ENCODE measurements at regions not wholly inside any gene's neighbourhood (a gene's known extent, or its start where the extent isn't known, plus 50 kb on each side); places are given as distances from the start of the nearest gene placed in this dataset.

GRCh38 chr5:34516166-34516565 is 140.0 kb upstream of the RAI14 start:
- H3K4me3 ChIP-seq, result no peak overlapping the region
- DNase-seq, result no peak
- no peaks in the 10 kb centered on the region for H3K4me1 ChIP-seq (ENCODE audit: low read depth)
- H3K9me3 ChIP-seq, result no peaks in the 10 kb centered on the region
- TF ChIP-seq CTCF (IDR thresholded peaks at IDR 0.05), result no peak
- no peak for ATAC-seq
- H3K36me3 ChIP-seq (ENCODE audit: low read depth), result no peaks in the 10 kb centered on the region
- intact Hi-C loops (cut with DNase I, micrococcal nuclease), result no loop called here

GRCh38 chr5:34516686-34517085 is 139.4 kb upstream of the RAI14 start:
- Histone ChIP-seq H3K4me3 (no peak overlapping the region), H3K9me3 (no peaks in the 10 kb centered on the region), H3K36me3 (ENCODE audit: low read depth) (no peaks in the 10 kb centered on the region), H3K4me1 (ENCODE audit: low read depth) (no peaks in the 10 kb centered on the region)
- ATAC-seq (no peak), DNase-seq (no peak)
- intact Hi-C loops (cut with DNase I, micrococcal nuclease), result no loop called here
- TF ChIP-seq CTCF (IDR thresholded peaks at IDR 0.05), result no peak

GRCh38 chr5:34517249-34517648 is 138.9 kb upstream of the RAI14 start:
- Histone ChIP-seq H3K4me1 (ENCODE audit: low read depth) (no peaks in the 10 kb centered on the region), H3K4me3 (no peak overlapping the region), H3K36me3 (ENCODE audit: low read depth) (no peaks in the 10 kb centered on the region), H3K9me3 (no peaks in the 10 kb centered on the region)
- TF ChIP-seq CTCF (IDR thresholded peaks at IDR 0.05), result no peak
- intact Hi-C loops (cut with DNase I, micrococcal nuclease), result no loop called here
- DNase-seq (no peak), ATAC-seq (no peak)

- DNase-seq (no peak), ATAC-seq (no peak)
- intact Hi-C loops (cut with DNase I, micrococcal nuclease), result no loop called here
- Histone ChIP-seq H3K9me3 (no peaks in the 10 kb centered on the region), H3K4me3 (no peak overlapping the region), H3K4me1 (ENCODE audit: low read depth) (no peaks in the 10 kb centered on the region), H3K36me3 (ENCODE audit: low read depth) (no peaks in the 10 kb centered on the region)
- no peak for TF ChIP-seq CTCF (IDR thresholded peaks at IDR 0.05)
Observed at GRCh38 chr5:34519489-34520220, 136.5 kb upstream of the RAI14 start.

- Histone ChIP-seq H3K4me3 (no peak overlapping the region), H3K36me3 (ENCODE audit: low read depth) (no peaks in the 10 kb centered on the region), H3K9me3 (no peaks in the 10 kb centered on the region), H3K4me1 (ENCODE audit: low read depth) (no peaks in the 10 kb centered on the region)
- ATAC-seq, result peak; percentile 38
- no peak for TF ChIP-seq CTCF (IDR thresholded peaks at IDR 0.05)
- no peak for DNase-seq
- intact Hi-C loops (cut with DNase I, micrococcal nuclease), result no loop called here
Observed at GRCh38 chr5:34521628-34522290, 134.4 kb upstream of the RAI14 start.

All from mucosa of descending colon (tissue), 3 donors.